ENCODE measurements at regions not wholly inside any gene's neighbourhood (a gene's known extent, or its start where the extent isn't known, plus 50 kb on each side); places are given as distances from the start of the nearest gene placed in this dataset.

DNA sequence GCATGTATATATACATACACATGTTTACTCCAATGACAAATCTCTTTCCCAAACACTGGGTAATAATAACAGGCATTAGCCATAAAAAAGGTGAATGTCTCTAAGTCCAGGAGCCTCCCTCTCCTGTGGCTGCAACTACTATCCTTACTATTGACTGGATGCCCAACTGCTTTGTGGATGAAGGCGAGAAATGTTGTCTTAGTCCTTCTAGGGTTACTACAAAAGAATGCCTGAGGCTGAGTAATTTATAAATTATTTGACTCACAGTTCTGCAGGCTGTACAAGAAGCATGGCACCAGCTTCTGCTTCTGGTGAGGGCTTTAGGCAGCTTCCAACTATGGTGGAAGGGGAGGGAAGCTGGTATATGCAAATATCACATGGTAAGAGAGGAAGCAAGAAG is 366.0 kb upstream of the DDHD1 start:
- no peak for DNase-seq (ENCODE audit: low read depth in 3 of 3)

GRCh38 chr14:53517270-53517960 is 364.3 kb upstream of the DDHD1 start:
- no peak for DNase-seq (ENCODE audit: low read depth in 3 of 3)

DNA sequence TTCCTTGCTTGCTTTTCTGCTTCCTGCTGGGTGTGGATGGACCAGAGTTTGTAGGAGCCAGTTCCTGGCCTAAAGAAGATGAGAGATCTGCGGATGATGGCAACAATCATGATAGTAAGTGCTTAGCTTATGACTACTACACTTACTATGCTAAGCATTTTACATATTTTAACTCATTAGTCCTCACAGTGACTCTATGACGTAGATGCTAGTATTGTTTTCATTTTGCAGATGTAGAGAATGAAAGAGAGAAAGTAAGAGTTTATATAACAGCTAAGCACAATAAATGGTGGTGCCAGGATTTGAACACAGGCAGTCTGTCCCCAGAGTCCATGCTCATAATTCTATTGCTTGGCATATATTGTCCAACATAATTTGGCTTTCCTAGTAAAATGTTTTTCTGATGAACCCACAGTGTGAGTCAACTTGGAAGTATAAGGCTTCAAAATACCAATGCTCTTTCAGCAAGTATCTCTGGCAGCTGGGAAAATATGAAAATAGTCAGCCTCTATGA is 363.2 kb upstream of the DDHD1 start:
- no peak for DNase-seq (ENCODE audit: low read depth in 3 of 3)

GRCh38 chr14:53515276-53515675 is 362.2 kb upstream of the DDHD1 start:
- DNase-seq (ENCODE audit: low read depth in 3 of 3), result no peak

DNA sequence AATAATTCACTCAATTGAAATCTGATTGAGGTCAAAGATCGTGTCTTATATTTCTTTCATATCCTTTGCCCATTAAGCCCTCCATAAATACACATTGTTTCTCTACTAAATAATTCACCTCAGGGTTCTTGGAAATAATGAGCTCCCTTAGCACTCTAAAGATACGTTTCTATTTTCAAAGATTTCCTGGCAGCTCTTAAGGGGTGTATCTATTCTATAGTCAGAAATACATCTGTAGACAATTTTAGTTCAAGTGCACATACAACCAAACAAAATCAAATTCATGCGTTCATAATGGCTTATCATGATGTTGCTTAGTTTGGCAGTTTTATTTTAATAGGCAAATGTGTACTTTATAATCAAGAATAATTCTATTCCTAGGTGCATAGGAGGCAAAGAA is 361.1 kb upstream of the DDHD1 start:
- no peak for DNase-seq (ENCODE audit: low read depth in 3 of 3)

DNA sequence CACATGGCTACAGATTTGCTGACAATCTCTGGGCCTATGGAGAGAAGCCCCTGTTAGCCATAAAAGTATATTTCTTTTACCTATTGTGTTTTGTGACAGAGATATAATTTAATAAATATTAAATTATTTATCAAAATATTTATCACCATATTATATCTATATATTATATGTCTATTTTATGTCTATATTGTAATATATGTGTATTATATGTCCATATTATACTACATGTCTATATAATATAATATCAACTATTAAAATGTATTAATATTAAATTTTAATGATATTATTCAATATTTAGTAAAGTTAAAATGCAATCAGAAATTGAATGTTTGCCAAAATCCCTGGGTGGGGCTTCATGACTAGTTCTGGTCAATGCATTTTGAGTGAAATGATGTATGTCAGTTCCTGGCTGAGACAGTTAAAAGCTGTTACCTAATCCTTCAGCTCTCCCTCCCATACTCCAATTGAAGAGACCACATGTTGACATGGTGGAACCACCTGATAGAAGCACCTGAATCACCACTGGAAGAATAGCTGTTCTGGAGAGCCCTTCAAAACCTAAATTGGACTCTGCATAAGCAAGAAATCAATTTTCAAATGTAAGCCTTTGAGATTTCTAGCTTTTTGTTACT is 357.3 kb upstream of the DDHD1 start:
- no peak for DNase-seq (ENCODE audit: low read depth in 3 of 3)

- no peak for DNase-seq (ENCODE audit: low read depth in 3 of 3)
These were observed 356.4 kb upstream of the DDHD1 start for GRCh38 chr14:53509276-53510244.

DNA sequence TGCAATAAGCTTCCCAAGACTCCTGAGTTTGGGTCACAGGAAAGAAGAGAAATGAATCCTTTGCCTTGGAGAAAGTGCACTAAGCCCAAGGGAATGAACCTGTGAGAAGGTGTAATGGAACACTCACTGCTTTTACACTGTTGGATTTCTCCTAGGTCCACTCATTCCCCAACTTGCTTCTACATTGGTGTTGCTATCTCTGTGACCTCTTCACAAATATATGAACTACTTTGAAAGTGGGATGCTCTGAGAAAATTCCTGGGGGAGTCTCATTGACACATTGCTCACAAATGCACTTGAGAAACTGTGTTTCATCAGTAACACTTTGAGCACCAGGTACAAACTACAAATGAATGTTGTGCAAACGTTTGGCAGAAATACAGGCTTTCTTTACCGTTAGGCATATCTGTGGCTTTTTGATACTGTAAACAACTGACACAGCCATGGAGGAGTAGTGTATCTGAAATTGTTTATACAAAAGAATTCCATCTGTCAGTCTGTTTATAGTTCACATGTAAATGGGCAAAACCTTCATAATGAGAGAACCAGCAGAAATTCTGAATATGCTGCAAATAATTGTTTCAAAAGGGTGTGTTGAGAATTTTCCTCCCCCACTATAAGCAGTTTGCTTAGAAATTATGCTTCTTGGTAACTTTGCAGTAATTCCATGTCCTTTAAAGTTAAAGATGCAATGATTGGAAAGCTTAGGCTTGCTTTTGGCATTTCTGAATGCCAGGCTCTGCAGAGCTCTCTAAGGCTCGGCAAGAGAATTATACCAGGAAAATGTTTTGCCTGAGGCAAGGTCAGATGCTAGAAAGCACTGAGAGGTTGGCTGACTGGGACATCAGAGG is 348.5 kb upstream of the DDHD1 start:
- no peak for DNase-seq (ENCODE audit: low read depth in 3 of 3)

GRCh38 chr14:53500191-53500590 is 347.1 kb upstream of the DDHD1 start:
- no peak for DNase-seq (ENCODE audit: low read depth in 3 of 3)

GRCh38 chr14:53496668-53497067 is 343.5 kb upstream of the DDHD1 start:
- DNase-seq (ENCODE audit: low read depth in 3 of 3), result no peak

DNA sequence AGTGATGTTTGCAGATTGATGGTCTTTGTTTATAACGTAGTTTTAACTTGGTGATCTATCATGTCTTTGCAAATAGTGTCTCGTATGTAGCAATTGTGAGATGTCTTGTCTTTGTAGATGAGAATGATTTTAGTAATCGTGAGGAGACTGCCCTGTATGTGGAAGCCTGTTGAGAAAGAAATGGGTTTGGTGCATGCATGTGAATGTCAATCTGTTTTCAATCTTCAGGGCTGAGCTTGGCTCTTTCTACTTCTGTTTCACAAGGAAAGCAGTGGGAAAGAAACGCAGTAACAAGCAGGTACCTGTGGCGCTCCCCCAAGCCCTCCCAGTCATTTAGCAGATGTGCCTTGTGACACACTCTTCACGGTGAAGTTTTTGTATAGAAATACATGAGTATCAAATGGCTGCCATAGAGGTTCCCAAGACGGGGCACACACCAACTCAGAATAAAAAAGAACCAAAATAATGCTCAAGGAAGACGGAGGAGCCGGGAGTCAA is 342.8 kb upstream of the DDHD1 start:
- DNase-seq (ENCODE audit: low read depth in 3 of 3), result no peak

- no peak for DNase-seq (ENCODE audit: low read depth in 3 of 3)
These were observed 341.5 kb upstream of the DDHD1 start for GRCh38 chr14:53494587-53494986.

DNA sequence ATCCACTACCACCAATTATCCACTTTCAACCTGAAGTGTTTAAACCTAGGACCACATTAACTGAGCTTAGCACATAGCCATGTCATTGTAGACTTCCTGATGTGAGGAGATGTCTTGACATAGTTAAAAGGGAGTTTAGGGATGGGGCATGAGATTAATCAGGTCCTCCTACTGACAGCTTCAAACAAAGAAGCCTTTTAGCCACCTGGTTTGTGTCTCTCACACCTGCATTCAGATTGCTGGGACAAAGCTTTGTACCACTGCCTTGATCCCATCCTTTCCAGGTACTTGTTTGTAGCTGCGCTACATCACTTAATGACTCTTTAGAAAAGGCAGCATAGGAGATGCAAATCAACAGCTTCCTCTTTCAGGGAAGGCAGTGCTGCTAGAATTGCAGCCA is 340.7 kb upstream of the DDHD1 start:
- no peak for DNase-seq (ENCODE audit: low read depth in 3 of 3)

DNA sequence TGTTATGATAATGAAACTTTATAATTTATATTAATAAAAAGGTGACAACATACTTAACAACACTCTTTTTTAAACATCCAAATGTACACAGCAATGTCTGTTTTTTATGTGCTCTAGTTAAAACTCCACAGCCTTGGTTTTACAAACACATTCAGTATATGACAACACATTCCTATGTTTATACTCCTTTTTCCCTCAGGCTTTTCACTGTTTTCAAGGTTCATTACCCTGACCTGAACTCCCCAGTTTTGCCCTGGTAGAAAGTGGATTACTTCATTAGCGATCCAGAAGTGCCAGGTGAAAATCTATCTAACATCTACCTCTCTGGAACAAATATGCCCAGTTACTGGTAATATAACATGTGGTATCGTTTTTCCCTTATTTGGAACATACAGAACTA is 340.2 kb upstream of the DDHD1 start:
- no peak for DNase-seq (ENCODE audit: low read depth in 3 of 3)

DNA sequence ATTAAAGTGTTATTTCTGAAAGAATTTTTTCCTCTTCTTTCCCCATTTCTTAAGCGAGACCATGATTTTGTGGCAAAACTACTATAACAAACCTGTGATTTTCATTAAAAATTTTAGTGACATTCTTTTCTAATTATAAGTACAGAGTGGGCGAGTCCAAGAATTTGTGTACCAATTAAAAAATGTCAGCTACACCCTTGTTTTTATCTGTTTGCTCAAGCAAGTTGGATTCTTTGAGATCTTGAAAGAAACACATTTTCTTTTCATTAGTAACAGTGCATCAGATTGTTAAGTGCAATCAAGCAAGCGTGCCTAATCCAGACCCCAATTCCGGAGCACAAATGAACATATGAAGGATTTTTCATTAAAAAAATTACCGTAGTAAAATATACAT is 338.8 kb upstream of the DDHD1 start:
- DNase-seq (ENCODE audit: low read depth in 3 of 3), result no peak

DNA sequence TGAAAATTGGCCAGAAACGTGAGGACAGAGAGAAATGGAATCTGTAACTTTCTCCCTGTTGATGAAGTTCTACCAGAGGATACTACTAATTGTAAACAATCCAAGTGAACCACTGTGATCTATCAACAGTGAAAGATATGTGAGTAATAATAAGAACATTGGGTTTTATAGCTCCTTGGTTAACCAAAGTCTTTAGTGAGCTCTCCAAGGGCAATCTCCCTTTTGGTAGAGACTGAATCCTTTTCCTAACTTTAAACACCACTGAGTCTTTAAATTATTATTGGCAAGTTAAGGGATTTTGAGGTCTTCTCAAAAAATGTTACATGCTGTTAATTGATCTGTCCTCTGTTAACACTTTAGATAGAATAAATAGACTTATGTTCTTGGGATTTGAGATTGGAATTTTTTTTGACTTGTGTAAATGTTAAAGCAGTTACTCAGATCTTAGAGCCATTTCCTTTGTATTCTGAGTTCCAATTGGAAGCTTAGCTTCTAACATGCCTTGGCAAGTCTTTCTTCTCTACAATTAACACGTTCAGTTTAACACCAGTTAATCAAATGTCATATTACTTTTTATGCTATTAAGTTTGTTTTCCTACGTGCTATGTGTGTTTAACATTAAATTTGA is 338.2 kb upstream of the DDHD1 start:
- DNase-seq (ENCODE audit: low read depth in 3 of 3), result no peak

DNA sequence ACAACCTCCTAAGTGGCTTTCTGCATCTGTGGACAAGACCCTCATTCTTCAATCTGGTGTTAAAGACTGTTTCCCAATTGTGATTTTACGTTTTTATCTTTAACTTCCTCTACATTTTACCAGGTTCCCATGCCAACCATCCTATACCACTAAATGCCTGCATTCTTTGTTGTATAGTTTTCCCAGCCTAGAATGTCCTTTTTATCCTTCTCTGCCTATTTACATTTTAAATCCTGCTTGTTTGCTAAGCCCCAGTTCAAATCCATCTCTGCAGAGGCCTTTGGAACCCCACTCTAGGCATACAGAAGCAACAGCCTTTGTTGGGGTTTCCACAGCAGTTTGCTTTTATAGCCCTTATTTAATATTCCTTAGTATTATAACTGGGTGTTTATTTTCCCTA is 325.1 kb upstream of the DDHD1 start:
- no peak for DNase-seq (ENCODE audit: low read depth in 3 of 3)

DNA sequence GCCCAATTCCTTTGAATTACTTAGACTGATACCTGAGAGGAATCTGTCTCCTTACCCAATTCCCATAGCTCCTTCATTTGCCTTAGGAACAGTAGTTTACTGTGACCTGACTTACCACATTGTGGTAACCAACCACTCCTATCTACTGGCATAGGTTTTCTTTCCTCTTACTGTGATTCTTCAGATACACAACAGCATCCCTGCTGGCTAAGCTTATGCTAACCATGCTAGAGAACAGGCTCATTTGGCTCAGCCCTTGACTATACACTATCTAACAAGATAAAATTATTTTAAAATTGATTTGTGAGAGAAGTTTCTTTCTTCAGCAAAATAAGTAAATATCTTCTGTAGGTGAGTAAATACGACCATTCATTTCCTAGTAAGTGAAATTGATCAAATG is 320.4 kb upstream of the DDHD1 start:
- DNase-seq (ENCODE audit: low read depth in 3 of 3), result no peak

- DNase-seq (ENCODE audit: low read depth in 3 of 3), result no peak
These were observed 319.2 kb upstream of the DDHD1 start for GRCh38 chr14:53472306-53472705.

DNA sequence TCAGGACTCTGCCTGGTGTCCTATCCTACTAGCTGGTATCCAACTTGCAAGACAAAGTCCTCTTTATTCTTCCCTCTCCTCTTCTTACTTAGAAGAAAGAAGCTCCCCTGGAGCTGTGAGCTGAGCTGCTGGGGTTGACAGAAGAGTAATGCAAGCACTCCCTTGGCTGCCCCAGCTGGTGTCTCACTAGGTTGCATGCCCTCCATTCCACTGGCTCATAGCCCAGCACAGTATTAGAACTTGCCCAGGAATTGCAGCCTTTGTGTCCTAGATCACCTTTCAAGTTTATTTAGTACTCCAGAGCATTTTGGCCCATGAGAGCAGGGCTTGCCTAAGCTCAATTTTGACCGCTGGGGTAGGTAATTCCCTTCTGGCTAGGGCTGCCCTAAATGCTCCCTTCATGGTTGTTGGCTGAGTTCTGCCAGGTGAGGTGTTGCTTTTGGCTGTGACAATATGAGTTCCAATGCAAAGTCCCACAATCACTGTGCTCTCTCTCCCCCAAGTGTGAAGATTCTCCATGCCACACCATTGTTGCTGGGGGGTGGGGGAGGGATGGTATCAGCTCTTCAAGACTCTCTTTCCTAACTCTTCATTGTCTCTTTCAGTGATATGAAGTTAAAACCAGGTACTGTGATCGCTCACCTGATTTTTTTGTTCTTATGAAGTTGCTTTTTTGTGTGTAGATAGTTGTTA is 317.4 kb upstream of the DDHD1 start:
- DNase-seq (ENCODE audit: low read depth in 3 of 3), result no peak

Measured in stimulated activated CD4-positive, alpha-beta T cell treated with anti-CD3 and anti-CD28 coated beads, TNF-alpha, amount 100 ng/mL, for 48 hours (primary cell).